ENCODE measurements at regions not wholly inside any gene's neighbourhood (a gene's known extent, or its start where the extent isn't known, plus 50 kb on each side); places are given as distances from the start of the nearest gene placed in this dataset.

DNA sequence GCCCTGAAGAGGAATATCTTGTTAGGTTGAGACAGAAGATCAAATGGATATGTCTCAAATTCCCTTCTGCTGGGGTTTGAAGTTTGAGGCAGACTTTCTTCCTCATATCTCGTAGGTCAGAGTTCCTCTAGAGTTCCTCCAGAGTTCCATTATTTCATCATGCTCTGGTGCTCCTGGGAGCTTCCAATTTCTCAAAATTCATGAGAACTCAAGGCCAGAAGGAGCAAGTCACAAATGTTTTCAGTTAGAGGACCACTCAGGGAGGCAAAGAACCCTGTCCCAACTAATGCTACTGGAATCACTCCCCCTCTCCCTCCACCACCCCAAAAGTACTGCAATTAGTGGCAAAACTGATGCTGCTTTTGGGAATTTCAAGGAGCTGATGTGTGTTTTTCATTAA lies 115.7 kb upstream of the RBMS1 start:
- TF ChIP-seq, protein P1, sequence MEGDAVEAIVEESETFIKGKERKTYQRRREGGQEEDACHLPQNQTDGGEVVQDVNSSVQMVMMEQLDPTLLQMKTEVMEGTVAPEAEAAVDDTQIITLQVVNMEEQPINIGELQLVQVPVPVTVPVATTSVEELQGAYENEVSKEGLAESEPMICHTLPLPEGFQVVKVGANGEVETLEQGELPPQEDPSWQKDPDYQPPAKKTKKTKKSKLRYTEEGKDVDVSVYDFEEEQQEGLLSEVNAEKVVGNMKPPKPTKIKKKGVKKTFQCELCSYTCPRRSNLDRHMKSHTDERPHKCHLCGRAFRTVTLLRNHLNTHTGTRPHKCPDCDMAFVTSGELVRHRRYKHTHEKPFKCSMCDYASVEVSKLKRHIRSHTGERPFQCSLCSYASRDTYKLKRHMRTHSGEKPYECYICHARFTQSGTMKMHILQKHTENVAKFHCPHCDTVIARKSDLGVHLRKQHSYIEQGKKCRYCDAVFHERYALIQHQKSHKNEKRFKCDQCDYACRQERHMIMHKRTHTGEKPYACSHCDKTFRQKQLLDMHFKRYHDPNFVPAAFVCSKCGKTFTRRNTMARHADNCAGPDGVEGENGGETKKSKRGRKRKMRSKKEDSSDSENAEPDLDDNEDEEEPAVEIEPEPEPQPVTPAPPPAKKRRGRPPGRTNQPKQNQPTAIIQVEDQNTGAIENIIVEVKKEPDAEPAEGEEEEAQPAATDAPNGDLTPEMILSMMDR (IDR thresholded peaks at IDR 0.05): no peak
- no peak for TF ChIP-seq POLR2AphosphoS5 (IDR thresholded peaks at IDR 0.05)

Data from breast epithelium (tissue), 3 donors.